Activated CD4-positive, alpha-beta T cell treated with anti-CD3 and anti-CD28 coated beads for 48 hours (primary cell): ENCODE measurements at regions not wholly inside any gene's neighbourhood (a gene's known extent, or its start where the extent isn't known, plus 50 kb on each side); places are given as distances from the start of the nearest gene placed in this dataset.

Experiments used
- DNase-seq: peaks from one replicate; pipeline ENCODE4 v3.0.0-alpha.2; 2020

DNA sequence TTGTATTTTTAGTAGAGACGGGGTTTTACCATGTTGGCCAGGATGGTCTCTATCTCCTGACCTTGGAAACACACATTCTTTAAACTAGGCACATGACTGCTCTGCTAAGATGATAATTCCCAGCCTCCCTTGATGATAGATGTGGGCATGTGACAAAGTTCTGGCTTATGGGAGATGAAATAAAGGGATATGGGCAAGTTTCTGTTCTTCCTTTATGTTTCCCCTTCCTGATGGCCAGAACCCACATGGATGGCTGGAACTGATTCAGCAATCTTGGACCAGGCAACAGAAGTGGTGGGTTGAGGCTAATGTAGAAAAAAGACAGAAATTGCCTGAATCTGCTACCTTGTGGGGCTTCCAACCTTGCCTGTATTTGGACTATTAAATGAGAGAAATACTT, 60.7 kb upstream of the NRP1 start:
- DNase-seq: no peak

DNA sequence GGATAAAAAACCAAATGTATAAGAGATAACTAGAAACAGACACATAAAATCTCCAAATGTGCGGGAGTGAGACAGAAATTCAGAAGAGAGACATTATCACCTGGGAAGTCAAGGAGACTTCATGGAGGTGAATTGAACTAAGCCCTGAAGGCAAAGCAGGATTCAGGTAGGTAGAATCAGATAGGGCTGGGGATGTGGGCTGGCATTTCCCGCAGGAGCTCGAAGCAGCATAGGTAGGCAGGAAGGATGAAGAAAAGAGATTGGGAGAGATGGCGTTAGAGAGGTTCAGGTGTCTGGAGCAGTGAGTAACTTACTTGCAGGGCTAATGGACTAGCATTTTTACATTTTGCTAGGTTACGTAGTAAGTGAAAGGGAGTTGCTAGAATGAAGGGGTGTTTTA, 58.2 kb upstream of the NRP1 start:
- DNase-seq: no peak

GRCh38 chr10:33391611-33392465, 57.4 kb upstream of the NRP1 start:
- DNase-seq: no peak

DNA sequence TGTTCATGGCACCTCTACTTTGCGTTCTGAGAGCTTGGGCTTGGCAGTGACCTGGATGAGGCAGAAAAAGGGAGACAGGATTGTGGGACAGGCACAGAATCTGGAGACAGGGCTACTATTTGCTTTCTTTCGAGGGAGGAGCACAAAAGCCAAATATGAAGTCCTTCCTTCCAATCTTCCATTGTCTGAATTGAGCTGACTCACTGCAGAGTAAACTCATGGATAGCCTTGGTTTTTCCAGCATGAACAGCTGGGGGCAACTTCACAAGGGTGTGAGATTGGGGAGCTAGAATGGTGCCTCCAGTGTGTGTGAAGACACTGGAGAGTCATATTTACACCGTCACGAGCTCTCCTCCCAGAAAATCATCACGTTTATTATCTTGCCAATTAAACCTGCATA, 55.6 kb upstream of the NRP1 start:
- DNase-seq: no peak

GRCh38 chr10:33388785-33389184, 54.3 kb upstream of the NRP1 start:
- no peak for DNase-seq

GRCh38 chr10:33388382-33388781, 53.9 kb upstream of the NRP1 start:
- DNase-seq: no peak

- no peak for DNase-seq
Measured at GRCh38 chr10:33387720-33388119, 53.3 kb upstream of the NRP1 start.

DNA sequence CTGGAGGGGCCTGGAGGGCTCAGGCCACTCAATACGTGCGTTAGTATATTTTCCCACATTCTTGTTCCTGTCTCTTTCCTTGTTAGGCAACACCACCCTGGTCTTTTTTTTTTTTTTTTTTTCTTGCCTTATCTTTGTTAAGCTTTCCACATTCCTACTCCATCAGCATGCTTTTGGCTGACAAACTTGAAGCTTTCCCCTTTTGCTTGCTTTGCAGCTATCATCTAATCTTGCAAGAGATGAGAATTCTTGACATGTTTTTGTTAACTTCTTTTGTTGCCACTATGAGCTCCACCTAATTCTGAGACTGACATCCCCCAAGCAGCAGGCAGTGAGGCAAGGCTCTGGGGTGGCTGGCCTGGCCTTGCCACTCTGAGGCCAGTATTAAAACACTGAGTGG, 52.5 kb upstream of the NRP1 start:
- no peak for DNase-seq

DNA sequence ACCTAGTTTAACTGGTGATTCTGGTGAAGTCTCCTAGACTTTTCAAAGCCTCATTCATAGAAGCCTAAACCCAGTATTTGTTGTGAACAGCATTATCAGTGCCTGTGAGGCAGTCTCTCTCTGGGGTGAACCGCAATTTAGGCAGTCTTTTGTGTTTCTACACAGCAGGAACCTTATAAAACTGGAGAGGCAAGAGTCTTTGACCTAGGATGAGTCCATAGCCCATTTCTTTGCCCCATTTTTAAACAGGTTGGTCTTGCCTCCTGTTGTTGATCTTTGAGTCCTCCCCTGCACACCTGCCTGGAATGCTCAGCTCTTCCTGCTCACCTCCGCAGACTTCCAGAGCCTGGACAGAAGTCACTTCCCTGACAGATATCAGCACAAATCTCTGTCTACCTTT, 51.2 kb upstream of the NRP1 start:
- no peak for DNase-seq

- no peak for DNase-seq
Measured at GRCh38 chr10:33385015-33385414, 50.5 kb upstream of the NRP1 start.
